ENCODE measurements at regions not wholly inside any gene's neighbourhood (a gene's known extent, or its start where the extent isn't known, plus 50 kb on each side); places are given as distances from the start of the nearest gene placed in this dataset.

- Histone ChIP-seq H3K4me1 (ENCODE audit: control insufficient read depth in 1 of 2, insufficient read depth in 2 of 2, low read length in 2 of 2) (no peaks in the 10 kb centered on the region), H3K27me3 (ENCODE audit: control insufficient read depth in 2 of 2, insufficient read depth in 2 of 2, low read length in 2 of 2) (peaks cover 0 to 1% of the 10 kb centered on the region in 2 donors), H3K27ac (ENCODE audit: low read depth in 1 of 2, low read length in 2 of 2) (no peak overlapping the region), H3K4me2 (replicated peaks; ENCODE audit: extremely low read depth, low read length, poor library complexity, severe bottlenecking) (no peak overlapping the region), H3K4me3 (replicated peaks in 1 of 3; ENCODE audit: low read depth in 2 of 3, low read length in 3 of 3) (no peak overlapping the region), H2AFZ (ENCODE audit: insufficient read depth, low read depth, low read length, poor library complexity, severe bottlenecking) (no peak overlapping the region), H4K20me1 (ENCODE audit: insufficient read depth, low read length) (no peaks in the 10 kb centered on the region), H3K9me3 (replicated peaks in 1 of 2; ENCODE audit: control insufficient read depth in 1 of 2, insufficient read depth in 1 of 2, low read length in 2 of 2) (peaks cover 20 to 23% of the 10 kb centered on the region in 2 donors), H3K36me3 (replicated peaks in 1 of 2; ENCODE audit: control insufficient read depth in 1 of 2, insufficient read depth in 2 of 2, low read length in 2 of 2) (no peaks in the 10 kb centered on the region), H3K79me2 (ENCODE audit: insufficient read depth, low read length) (no peaks in the 10 kb centered on the region), H3K9ac (ENCODE audit: insufficient read depth, low read length, poor library complexity, severe bottlenecking) (no peak overlapping the region)
- Mint-ChIP-seq H3K27me3 (ENCODE audit: low read depth in 3 of 3) (peaks cover 0 to 3% (median 0%) of the 10 kb centered on the region in 3 donors), H3K27ac (no peak overlapping the region), H3K36me3 (no peaks in the 10 kb centered on the region), H3K9me3 (peaks cover 15 to 31% (median 25%) of the 10 kb centered on the region in 7 donors), H3K4me1 (no peaks in the 10 kb centered on the region), H3K4me3 (no peak overlapping the region)
- 97% methylated on average over 6 of the region's 8 CpGs for WGBS (ENCODE audit: insufficient coverage)
- intact Hi-C loops (cut with micrococcal nuclease), result no loop called here
- DNase-seq, result no peak
- no peak for TF ChIP-seq CTCF (IDR thresholded peaks at IDR 0.05)
These were observed 81.5 kb upstream of the CST7 start for GRCh38 chr20:24867556-24867955.

- Histone ChIP-seq H3K36me3 (replicated peaks in 1 of 2; ENCODE audit: control insufficient read depth in 1 of 2, insufficient read depth in 2 of 2, low read length in 2 of 2) (no peaks in the 10 kb centered on the region), H2AFZ (ENCODE audit: insufficient read depth, low read depth, low read length, poor library complexity, severe bottlenecking) (no peak overlapping the region), H3K27me3 (ENCODE audit: control insufficient read depth in 2 of 2, insufficient read depth in 2 of 2, low read length in 2 of 2) (peaks cover 0 to 2% of the 10 kb centered on the region in 2 donors), H3K4me2 (replicated peaks; ENCODE audit: extremely low read depth, low read length, poor library complexity, severe bottlenecking) (no peak overlapping the region), H3K4me1 (ENCODE audit: control insufficient read depth in 1 of 2, insufficient read depth in 2 of 2, low read length in 2 of 2) (no peaks in the 10 kb centered on the region), H3K9ac (ENCODE audit: insufficient read depth, low read length, poor library complexity, severe bottlenecking) (no peak overlapping the region), H4K20me1 (ENCODE audit: insufficient read depth, low read length) (no peaks in the 10 kb centered on the region), H3K27ac (ENCODE audit: low read depth in 1 of 2, low read length in 2 of 2) (no peak overlapping the region), H3K9me3 (replicated peaks in 1 of 2; ENCODE audit: control insufficient read depth in 1 of 2, insufficient read depth in 1 of 2, low read length in 2 of 2) (peaks cover 20 to 23% of the 10 kb centered on the region in 2 donors), H3K4me3 (replicated peaks in 1 of 3; ENCODE audit: low read depth in 2 of 3, low read length in 3 of 3) (no peak overlapping the region), H3K79me2 (ENCODE audit: insufficient read depth, low read length) (no peaks in the 10 kb centered on the region)
- Mint-ChIP-seq H3K4me1 (peaks cover 1% of the 10 kb centered on the region), H3K36me3 (no peaks in the 10 kb centered on the region), H3K27me3 (ENCODE audit: low read depth in 3 of 3) (peaks cover 0 to 4% (median 3%) of the 10 kb centered on the region in 3 donors), H3K9me3 (peaks cover 15 to 31% (median 25%) of the 10 kb centered on the region in 7 donors), H3K4me3 (no peak overlapping the region), H3K27ac (no peak overlapping the region)
- WGBS (ENCODE audit: insufficient coverage), result 91% methylated on average over 8 of the region's 10 CpGs
- no peak for TF ChIP-seq CTCF (IDR thresholded peaks at IDR 0.05)
- intact Hi-C loops (cut with micrococcal nuclease), result no loop called here
- DNase-seq, result no peak
These were observed 80.6 kb upstream of the CST7 start for GRCh38 chr20:24868396-24868927.

All from CD14-positive monocyte (primary cell).